ENCODE measurements at regions not wholly inside any gene's neighbourhood (a gene's known extent, or its start where the extent isn't known, plus 50 kb on each side); places are given as distances from the start of the nearest gene placed in this dataset.

- intact Hi-C loops (cut with DNase I): no loop called here
- Histone ChIP-seq H3K27ac (replicated peaks in 1 of 4) (no peak overlapping the region), H3K36me3 (no peaks in the 10 kb centered on the region), H3K4me1 (no peaks in the 10 kb centered on the region), H3K4me3 (no peak overlapping the region), H3K9me3 (peaks cover 0 to 11% (median 2%) of the 10 kb centered on the region in 4 donors), H3K27me3 (peaks cover 0 to 25% (median 0%) of the 10 kb centered on the region in 4 donors)
- no peak for DNase-seq (ENCODE audit: extremely low spot score)
- TF ChIP-seq EP300 (IDR thresholded peaks at IDR 0.05): no peak
Measured at GRCh38 chr1:30353637-30354036, 369.7 kb downstream of the MATN1 start.

GRCh38 chr1:30348147-30348546 is 375.2 kb downstream of the MATN1 start:
- WGBS: 87% methylated on average over 2 of the region's 2 CpGs
- Histone ChIP-seq H3K36me3 (no peaks in the 10 kb centered on the region), H3K27me3 (peaks cover 0 to 46% (median 6%) of the 10 kb centered on the region in 4 donors), H3K9me3 (peaks cover 0 to 26% (median 18%) of the 10 kb centered on the region in 4 donors), H3K27ac (replicated peaks in 1 of 4) (no peak overlapping the region), H3K4me3 (no peak overlapping the region), H3K4me1 (no peaks in the 10 kb centered on the region)
- intact Hi-C loops (cut with DNase I): no loop called here
- no peak for DNase-seq (ENCODE audit: extremely low spot score)
- TF ChIP-seq CTCF (IDR thresholded peaks at IDR 0.05) (no peak), POLR2A (IDR thresholded peaks at IDR 0.05; ENCODE audit: low read depth) (no peak), EP300 (IDR thresholded peaks at IDR 0.05) (no peak), POLR2AphosphoS5 (IDR thresholded peaks at IDR 0.05) (no peak)

GRCh38 chr1:30345491-30346130 is 377.8 kb downstream of the MATN1 start:
- DNase-seq (ENCODE audit: extremely low spot score): no peak
- Histone ChIP-seq H3K27me3 (peaks cover 0 to 64% (median 16%) of the 10 kb centered on the region in 4 donors), H3K27ac (replicated peaks in 1 of 4) (no peak overlapping the region), H3K4me3 (no peak overlapping the region), H3K4me1 (no peaks in the 10 kb centered on the region), H3K36me3 (no peaks in the 10 kb centered on the region), H3K9me3 (peaks cover 0 to 39% (median 24%) of the 10 kb centered on the region in 4 donors)
- no peak for TF ChIP-seq POLR2AphosphoS5 (IDR thresholded peaks at IDR 0.05)
- no peak for TF ChIP-seq POLR2A (IDR thresholded peaks at IDR 0.05; ENCODE audit: low read depth)
- no peak for TF ChIP-seq CTCF (IDR thresholded peaks at IDR 0.05)
- TF ChIP-seq EP300 (IDR thresholded peaks at IDR 0.05): no peak
- intact Hi-C loops (cut with DNase I): no loop called here
- WGBS: 54% methylated on average over 4 of the region's 4 CpGs

- Histone ChIP-seq H3K27ac (replicated peaks in 1 of 4) (no peak overlapping the region), H3K27me3 (peaks cover 0 to 66% (median 16%) of the 10 kb centered on the region in 4 donors), H3K4me1 (no peaks in the 10 kb centered on the region), H3K4me3 (no peak overlapping the region), H3K36me3 (no peaks in the 10 kb centered on the region), H3K9me3 (peaks cover 0 to 27% (median 21%) of the 10 kb centered on the region in 4 donors)
- TF ChIP-seq POLR2AphosphoS5 (IDR thresholded peaks at IDR 0.05) (no peak), EP300 (IDR thresholded peaks at IDR 0.05) (no peak), CTCF (IDR thresholded peaks at IDR 0.05) (no peak), POLR2A (IDR thresholded peaks at IDR 0.05; ENCODE audit: low read depth) (no peak)
- intact Hi-C loops (cut with DNase I): no loop called here
- 70% methylated on average over 3 of the region's 3 CpGs for WGBS
- no peak for DNase-seq (ENCODE audit: extremely low spot score)
Measured at GRCh38 chr1:30343562-30343961, 379.8 kb downstream of the MATN1 start.

- Histone ChIP-seq H3K9me3 (peaks cover 0 to 23% (median 18%) of the 10 kb centered on the region in 4 donors), H3K27ac (replicated peaks in 1 of 4) (no peak overlapping the region), H3K36me3 (no peaks in the 10 kb centered on the region), H3K4me3 (no peak overlapping the region), H3K4me1 (no peaks in the 10 kb centered on the region), H3K27me3 (peaks cover 0 to 62% (median 16%) of the 10 kb centered on the region in 4 donors)
- no peak for DNase-seq (ENCODE audit: extremely low spot score)
- 18% methylated on average over 12 of the region's 33 CpGs for WGBS
- TF ChIP-seq POLR2A (IDR thresholded peaks at IDR 0.05; ENCODE audit: low read depth): no peak
- intact Hi-C loops (cut with DNase I): no loop called here
Measured at GRCh38 chr1:30342535-30343141, 380.7 kb downstream of the MATN1 start.

Measured in esophagus muscularis mucosa (tissue), 4 donors.